Neural crest cell (in vitro differentiated cells): ENCODE measurements at regions not wholly inside any gene's neighbourhood (a gene's known extent, or its start where the extent isn't known, plus 50 kb on each side); places are given as distances from the start of the nearest gene placed in this dataset.

Experiments
- DNase-seq: peaks from one replicate; pipeline ENCODE4 v3.0.0; 2021; ENCODE audit warnings: low read depth, mixed read lengths, low spot score
- H3K27ac Mint-ChIP-seq: one replicate; pipeline ENCODE4 v1.8.0; 2021; ENCODE audit warnings: mild to moderate bottlenecking, mixed read lengths; ENCODE audit not compliant: unreplicated experiment
- H3K27me3 Mint-ChIP-seq: 2 replicates; pipeline ENCODE4 v1.8.0; 2021; ENCODE audit warnings: low read depth, mild to moderate bottlenecking, mixed read lengths
- H3K36me3 Mint-ChIP-seq: 2 replicates; pipeline ENCODE4 v1.8.0; 2021; ENCODE audit warnings: low read depth, mild to moderate bottlenecking, mixed read lengths
- H3K4me1 Mint-ChIP-seq: 2 replicates; pipeline ENCODE4 v1.8.0; 2021; ENCODE audit warnings: mixed read lengths
- H3K4me3 Mint-ChIP-seq: one replicate; pipeline ENCODE4 v1.8.0; 2021; ENCODE audit warnings: mild to moderate bottlenecking, mixed read lengths
- H3K9me3 Mint-ChIP-seq: 2 replicates; pipeline ENCODE4 v1.8.0; 2021; ENCODE audit warnings: mixed read lengths
- CTCF ChIP-seq: fragments of 200-600 bp; sonication (generic); conservative IDR thresholded peaks from 2 replicates; pipeline ENCODE4 v1.5.0; 2021; ENCODE audit warnings: antibody characterized with exemption, mild to moderate bottlenecking

- no peak overlapping the region for H3K4me3 Mint-ChIP-seq
- no peak for TF ChIP-seq CTCF
- DNase-seq = no peak
- H3K36me3 Mint-ChIP-seq = no peaks in the 10 kb centered on the region
- H3K27ac Mint-ChIP-seq = no peak overlapping the region
- H3K4me1 Mint-ChIP-seq = no peaks in the 10 kb centered on the region
- H3K9me3 Mint-ChIP-seq = no peaks in the 10 kb centered on the region
- H3K27me3 Mint-ChIP-seq = no peaks in the 10 kb centered on the region
These were observed 244.2 kb upstream of the RIOK2 start for GRCh38 chr5:97427235-97427634.

- DNase-seq = no peak
- no peak overlapping the region for H3K4me3 Mint-ChIP-seq
- H3K27me3 Mint-ChIP-seq = no peaks in the 10 kb centered on the region
These were observed 251.0 kb upstream of the RIOK2 start for GRCh38 chr5:97434021-97434420.

GRCh38 chr5:97436405-97436804 is 253.4 kb upstream of the RIOK2 start:
- Mint-ChIP-seq H3K27me3 (no peaks in the 10 kb centered on the region), H3K9me3 (no peaks in the 10 kb centered on the region), H3K27ac (no peak overlapping the region), H3K4me3 (no peak overlapping the region), H3K36me3 (no peaks in the 10 kb centered on the region), H3K4me1 (no peaks in the 10 kb centered on the region)
- DNase-seq = no peak
- no peak for TF ChIP-seq CTCF

More at GRCh38 chr5:97434021-97434420, 251.0 kb upstream of the RIOK2 start:
- Mint-ChIP-seq H3K4me1 (no peaks in the 10 kb centered on the region), H3K27ac (no peak overlapping the region), H3K36me3 (no peaks in the 10 kb centered on the region), H3K9me3 (no peaks in the 10 kb centered on the region)
- TF ChIP-seq CTCF = no peak

GRCh38 chr5:97443740-97444139 is 260.7 kb upstream of the RIOK2 start:
- H3K4me1 Mint-ChIP-seq = no peaks in the 10 kb centered on the region
- H3K27me3 Mint-ChIP-seq = no peaks in the 10 kb centered on the region
- no peak for DNase-seq
- no peak overlapping the region for H3K27ac Mint-ChIP-seq
- no peak overlapping the region for H3K4me3 Mint-ChIP-seq
- H3K36me3 Mint-ChIP-seq = peaks cover 8% of the 10 kb centered on the region
- TF ChIP-seq CTCF = no peak
- peaks cover 12% of the 10 kb centered on the region for H3K9me3 Mint-ChIP-seq

- Mint-ChIP-seq H3K4me3 (no peak overlapping the region), H3K9me3 (peaks cover 10% of the 10 kb centered on the region), H3K27ac (no peak overlapping the region), H3K36me3 (no peaks in the 10 kb centered on the region), H3K4me1 (peaks cover 14% of the 10 kb centered on the region), H3K27me3 (no peaks in the 10 kb centered on the region)
- no peak for DNase-seq
- TF ChIP-seq CTCF = no peak
These were observed 266.1 kb upstream of the RIOK2 start for GRCh38 chr5:97449172-97449571.

GRCh38 chr5:97452646-97453045 is 269.6 kb upstream of the RIOK2 start:
- no peak for DNase-seq
- Mint-ChIP-seq H3K9me3 (peaks cover 2% of the 10 kb centered on the region), H3K4me3 (no peak overlapping the region), H3K27me3 (no peaks in the 10 kb centered on the region), H3K36me3 (no peaks in the 10 kb centered on the region), H3K27ac (no peak overlapping the region), H3K4me1 (peaks cover 14% of the 10 kb centered on the region)
- no peak for TF ChIP-seq CTCF
